D721Med (cell line): ENCODE measurements at regions not wholly inside any gene's neighbourhood (a gene's known extent, or its start where the extent isn't known, plus 50 kb on each side); places are given as distances from the start of the nearest gene placed in this dataset.

Experiments used
- DNase-seq: peaks from one replicate; pipeline ENCODE4 v3.0.0; 2011; ENCODE audit warnings: low spot score; ENCODE audit not compliant: insufficient read length
- FAIRE-seq: peaks from 2 replicates; lab custom pipeline; 2011; peaks lifted over from hg19 to GRCh38; lab: Jason Lieb, UNC
- TF ChIP-seq, protein P1 (sequence below): IDR thresholded peaks from 2 replicates; pipeline ENCODE4 v1.5.1; 2012; ENCODE audit warnings: mild to moderate bottlenecking, control low read depth; ENCODE audit not compliant: insufficient read depth; ENCODE audit errors: missing control alignments

DNA sequence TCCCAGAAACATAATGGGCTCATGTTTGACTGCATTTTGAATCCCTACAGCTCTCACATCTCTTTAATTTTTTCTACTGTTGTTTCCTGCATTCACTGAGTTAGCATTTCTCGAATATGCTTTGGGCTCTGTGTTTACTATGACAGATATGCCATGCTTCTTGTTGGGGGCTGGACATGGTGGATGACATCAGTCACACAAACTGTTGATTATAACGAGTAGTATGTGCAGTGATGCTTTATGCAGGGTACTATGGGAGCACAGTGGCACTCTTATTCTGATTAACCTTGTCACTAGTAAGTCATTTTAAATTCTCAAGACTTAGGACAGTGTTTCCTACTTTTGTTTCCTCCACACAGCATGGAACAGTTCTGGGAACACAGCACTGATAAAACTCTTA lies 295.4 kb upstream of the ZNF608 start:
- TF ChIP-seq, protein P1, sequence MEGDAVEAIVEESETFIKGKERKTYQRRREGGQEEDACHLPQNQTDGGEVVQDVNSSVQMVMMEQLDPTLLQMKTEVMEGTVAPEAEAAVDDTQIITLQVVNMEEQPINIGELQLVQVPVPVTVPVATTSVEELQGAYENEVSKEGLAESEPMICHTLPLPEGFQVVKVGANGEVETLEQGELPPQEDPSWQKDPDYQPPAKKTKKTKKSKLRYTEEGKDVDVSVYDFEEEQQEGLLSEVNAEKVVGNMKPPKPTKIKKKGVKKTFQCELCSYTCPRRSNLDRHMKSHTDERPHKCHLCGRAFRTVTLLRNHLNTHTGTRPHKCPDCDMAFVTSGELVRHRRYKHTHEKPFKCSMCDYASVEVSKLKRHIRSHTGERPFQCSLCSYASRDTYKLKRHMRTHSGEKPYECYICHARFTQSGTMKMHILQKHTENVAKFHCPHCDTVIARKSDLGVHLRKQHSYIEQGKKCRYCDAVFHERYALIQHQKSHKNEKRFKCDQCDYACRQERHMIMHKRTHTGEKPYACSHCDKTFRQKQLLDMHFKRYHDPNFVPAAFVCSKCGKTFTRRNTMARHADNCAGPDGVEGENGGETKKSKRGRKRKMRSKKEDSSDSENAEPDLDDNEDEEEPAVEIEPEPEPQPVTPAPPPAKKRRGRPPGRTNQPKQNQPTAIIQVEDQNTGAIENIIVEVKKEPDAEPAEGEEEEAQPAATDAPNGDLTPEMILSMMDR, result no peak

DNA sequence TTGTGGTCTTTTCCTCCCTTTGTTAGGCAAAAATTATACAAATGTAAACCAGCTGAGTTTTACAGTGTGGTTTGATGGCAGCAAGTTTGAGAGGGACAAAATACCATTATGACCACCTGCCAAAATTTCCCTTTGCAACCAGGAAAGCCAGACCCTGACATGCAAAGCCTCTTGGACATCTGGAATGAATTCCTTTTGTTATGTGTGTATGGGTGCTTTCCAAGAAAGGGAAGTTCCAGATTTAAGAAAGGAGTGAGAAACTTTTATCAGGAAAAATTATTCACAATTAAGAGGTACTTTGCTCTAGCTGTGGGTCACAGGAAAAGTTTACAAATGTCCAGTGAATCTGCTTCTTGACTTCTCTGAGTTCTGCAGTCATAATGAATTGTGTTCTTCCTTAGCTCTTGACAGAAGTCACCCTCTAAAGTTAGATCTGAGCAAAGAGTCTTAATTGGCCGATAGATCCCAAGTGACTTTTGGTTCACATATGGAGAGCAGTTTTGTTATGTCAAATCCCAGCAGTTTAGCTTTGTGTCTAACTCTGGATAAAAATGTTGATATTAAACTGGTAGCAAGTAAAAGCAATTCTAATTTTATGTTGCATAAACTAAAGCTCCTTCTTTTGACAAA lies 295.9 kb upstream of the ZNF608 start:
- DNase-seq, result no peak
- TF ChIP-seq, protein P1, result no peak
- no peak for FAIRE-seq

More for the DNA sequence above, 295.4 kb upstream of the ZNF608 start:
- FAIRE-seq (no peak), DNase-seq (no peak)

DNA sequence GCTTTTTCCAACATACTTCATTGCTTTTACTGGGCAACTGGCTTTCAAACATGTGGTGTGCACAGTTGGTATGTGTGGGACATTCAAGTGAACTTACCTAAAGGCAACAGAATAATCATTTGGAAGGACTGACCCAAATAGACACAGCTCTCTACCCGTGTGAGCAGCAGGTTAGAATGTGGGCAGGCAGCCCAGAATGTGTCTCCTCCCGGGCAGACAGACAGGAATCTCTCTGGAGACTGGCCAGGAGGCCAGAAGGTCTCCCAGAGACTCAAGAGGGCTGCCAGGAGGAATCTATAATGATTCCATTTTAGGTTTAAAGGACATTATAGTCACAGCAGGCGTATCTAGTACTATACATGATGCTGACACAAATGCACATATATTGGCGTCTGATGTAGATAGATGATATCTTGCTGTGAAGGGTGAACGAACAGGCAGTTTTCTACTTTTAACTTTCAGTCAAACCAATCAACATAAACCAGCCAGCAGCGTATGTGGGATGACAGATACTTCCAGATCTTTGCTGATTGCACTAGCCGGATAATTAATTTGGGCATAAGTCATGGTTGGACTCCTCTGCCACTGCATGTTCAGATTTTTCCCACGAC lies 297.4 kb upstream of the ZNF608 start:
- TF ChIP-seq, protein P1, result no peak
- DNase-seq (no peak), FAIRE-seq (no peak)

DNA sequence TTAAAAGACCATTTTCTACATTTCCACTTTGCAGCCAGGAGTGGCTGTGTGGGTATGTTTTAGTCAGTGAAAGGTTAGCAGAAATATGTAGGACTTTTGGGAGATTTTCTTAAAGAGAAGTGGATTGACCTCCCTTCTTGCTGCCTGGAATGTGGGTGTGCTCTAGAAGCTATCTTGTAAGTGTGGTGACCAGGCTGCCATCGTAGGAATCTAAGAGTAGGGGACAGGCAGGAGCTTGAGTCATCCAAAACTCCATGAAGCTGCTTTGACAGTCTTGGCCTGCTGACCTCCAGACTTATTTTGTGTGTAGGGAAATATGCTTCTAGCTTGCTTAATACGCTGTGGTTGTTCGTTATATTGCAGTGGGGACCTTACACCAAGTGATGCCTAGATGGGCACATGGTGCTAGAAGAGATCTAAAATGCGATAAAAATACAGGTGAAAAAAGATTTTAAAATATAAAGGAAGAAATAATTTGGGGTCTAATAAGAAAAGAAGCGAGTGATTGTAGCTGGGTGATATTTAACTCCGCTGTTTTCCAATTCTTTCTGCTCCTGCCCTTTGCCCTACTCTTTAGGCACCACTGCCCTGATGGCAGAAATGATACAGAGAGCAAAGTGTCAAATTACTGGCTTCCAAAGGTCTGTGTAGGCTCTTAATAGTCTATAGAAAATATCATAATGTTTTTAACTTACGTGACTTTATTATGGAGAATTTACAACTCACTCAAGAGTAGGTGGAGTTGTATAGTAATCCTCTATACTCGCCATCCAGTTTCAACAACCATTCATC lies 298.2 kb upstream of the ZNF608 start:
- TF ChIP-seq, protein P1, result no peak
- FAIRE-seq (no peak), DNase-seq (no peak)

DNA sequence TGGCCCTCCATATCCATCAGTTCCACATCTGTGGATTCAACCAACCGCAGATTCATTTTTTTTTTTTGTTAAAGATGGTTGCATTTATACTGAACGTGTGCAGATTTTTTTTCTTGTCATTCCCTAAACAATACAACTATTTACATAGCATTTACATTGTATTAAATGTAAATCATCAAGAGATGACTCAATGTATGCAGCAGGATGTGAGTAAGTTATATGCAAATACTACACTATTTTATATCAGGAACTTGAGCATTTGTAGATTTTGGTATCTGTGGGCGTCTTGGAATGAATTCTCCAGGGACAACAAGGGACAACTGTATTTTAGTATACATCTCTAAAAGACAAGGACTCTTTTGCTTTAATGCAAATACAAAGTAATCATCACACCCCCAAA lies 299.2 kb upstream of the ZNF608 start:
- DNase-seq, result no peak
- no peak for FAIRE-seq
- TF ChIP-seq, protein P1, result no peak

DNA sequence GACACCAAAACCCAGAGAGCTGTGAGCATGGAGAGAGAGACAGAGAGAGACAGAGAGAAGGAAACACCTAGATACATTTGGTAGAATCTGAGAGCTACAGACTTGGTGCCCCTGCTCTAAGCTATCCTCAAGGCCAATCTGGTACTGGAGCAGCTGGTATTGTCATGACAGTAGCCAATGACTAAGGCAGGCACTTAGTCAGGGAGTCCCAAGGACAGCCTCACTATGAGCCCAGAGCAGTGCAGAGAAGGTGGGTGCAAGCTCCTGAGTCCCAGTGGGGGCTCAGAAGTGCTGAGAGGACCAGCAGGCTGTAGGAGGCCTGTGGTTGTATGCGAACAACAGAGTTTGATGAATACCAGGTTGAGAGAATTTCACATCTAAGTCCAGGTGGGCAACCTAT lies 300.4 kb upstream of the ZNF608 start:
- DNase-seq (no peak), FAIRE-seq (no peak)
- TF ChIP-seq, protein P1, result no peak
